KMS-11 (cell line): ENCODE measurements at regions not wholly inside any gene's neighbourhood (a gene's known extent, or its start where the extent isn't known, plus 50 kb on each side); places are given as distances from the start of the nearest gene placed in this dataset.
"Not testable (repeated sequence)": the region's sequence is repeated elsewhere in the genome, so short reads cannot be mapped to it uniquely, and the experiment has no call there.

Source experiments
- H2AFZ ChIP-seq: fragments of 200-600 bp; sonication (generic); 2 replicates; pipeline ENCODE4 v1.6.1; 2016; ENCODE audit warnings: antibody characterized with exemption, mixed run types, low read depth
- H3K27ac ChIP-seq: fragments of 200-600 bp; sonication (generic); 2 replicates; pipeline ENCODE4 v1.6.1; 2016; ENCODE audit warnings: mild to moderate bottlenecking, mixed run types
- H3K27me3 ChIP-seq: fragments of 200-600 bp; sonication (generic); 2 replicates; pipeline ENCODE4 v1.6.1; 2017; ENCODE audit warnings: mild to moderate bottlenecking, low read depth, mixed run types, moderate library complexity; ENCODE audit not compliant: insufficient read depth
- H3K36me3 ChIP-seq: fragments of 200-600 bp; sonication (generic); 2 replicates; pipeline ENCODE4 v1.6.1; 2017; ENCODE audit warnings: mild to moderate bottlenecking, mixed run types; ENCODE audit not compliant: insufficient read depth
- H3K4me1 ChIP-seq: fragments of 200-600 bp; sonication (generic); 2 replicates; pipeline ENCODE4 v1.6.1; 2016; ENCODE audit warnings: mild to moderate bottlenecking, low read depth, mixed run types; ENCODE audit not compliant: poor library complexity, severe bottlenecking
- H3K4me2 ChIP-seq: fragments of 200-600 bp; sonication (generic); 2 replicates; pipeline ENCODE4 v1.7.0; 2016; ENCODE audit warnings: mild to moderate bottlenecking, mixed run types
- H3K4me3 ChIP-seq: fragments of 200-600 bp; sonication (generic); IDR thresholded peaks from 2 replicates; pipeline ENCODE4 v1.6.1; 2017; ENCODE audit warnings: low read depth, low read length, mixed read lengths; ENCODE audit not compliant: insufficient read depth
- H3K79me2 ChIP-seq: fragments of 200-600 bp; sonication (generic); 2 replicates; pipeline ENCODE4 v1.6.1; 2016; ENCODE audit warnings: low read depth, mixed run types; ENCODE audit not compliant: insufficient read depth
- H3K9ac ChIP-seq: fragments of 200-600 bp; sonication (generic); 2 replicates; pipeline ENCODE4 v1.6.1; 2016; ENCODE audit warnings: mild to moderate bottlenecking, mixed run types
- H4K20me1 ChIP-seq: fragments of 200-600 bp; sonication (generic); 2 replicates; pipeline ENCODE4 v1.6.1; 2016; ENCODE audit warnings: mild to moderate bottlenecking, mixed run types; ENCODE audit not compliant: insufficient read depth
- CTCF ChIP-seq: fragments of 200-600 bp; sonication (generic); conservative IDR thresholded peaks from 2 replicates; pipeline ENCODE4 v1.6.1; 2017; ENCODE audit warnings: low read depth, mild to moderate bottlenecking, antibody characterized with exemption, low read length, moderate library complexity, mixed read lengths

- Histone ChIP-seq H3K27ac (no peak overlapping the region), H3K9ac (no peak overlapping the region), H4K20me1 (no peaks in the 10 kb centered on the region), H3K79me2 (no peaks in the 10 kb centered on the region), H3K4me1 (peaks cover 15% of the 10 kb centered on the region), H3K4me2 (no peak overlapping the region), H3K27me3 (no peaks in the 10 kb centered on the region), H3K36me3 (no peaks in the 10 kb centered on the region), H3K4me3 (no peak overlapping the region), H2AFZ (no peak overlapping the region)
- TF ChIP-seq CTCF = no peak
These were observed 117.0 kb downstream of the PCSK1 start for GRCh38 chr5:96316017-96316416.

- Histone ChIP-seq H3K79me2 (no peaks in the 10 kb centered on the region), H3K4me2 (no peak overlapping the region), H4K20me1 (no peaks in the 10 kb centered on the region), H3K27me3 (no peaks in the 10 kb centered on the region), H3K4me1 (peaks cover 15% of the 10 kb centered on the region), H3K4me3 (no peak overlapping the region), H3K36me3 (no peaks in the 10 kb centered on the region), H3K27ac (no peak overlapping the region), H2AFZ (no peak overlapping the region), H3K9ac (no peak overlapping the region)
- no peak for TF ChIP-seq CTCF
These were observed 117.6 kb downstream of the PCSK1 start for GRCh38 chr5:96315431-96315830.

- TF ChIP-seq CTCF = no peak
- Histone ChIP-seq H3K4me2 (no peak overlapping the region), H3K79me2 (no peaks in the 10 kb centered on the region), H2AFZ (no peak overlapping the region), H3K4me1 (peaks cover 15% of the 10 kb centered on the region), H3K36me3 (no peaks in the 10 kb centered on the region), H3K4me3 (no peak overlapping the region), H4K20me1 (no peaks in the 10 kb centered on the region), H3K27ac (no peak overlapping the region), H3K27me3 (no peaks in the 10 kb centered on the region), H3K9ac (no peak overlapping the region)
These were observed 120.7 kb downstream of the PCSK1 start for GRCh38 chr5:96312383-96312782.

GRCh38 chr5:96307047-96307446, 126.0 kb downstream of the PCSK1 start:
- H3K79me2 ChIP-seq, H3K36me3 ChIP-seq, H3K4me3 ChIP-seq, H3K4me2 ChIP-seq, H4K20me1 ChIP-seq, H3K27ac ChIP-seq, H3K4me1 ChIP-seq, H3K27me3 ChIP-seq, H3K9ac ChIP-seq, H2AFZ ChIP-seq: not testable (repeated sequence)

GRCh38 chr5:96302174-96302738, 130.8 kb downstream of the PCSK1 start:
- H3K4me3 ChIP-seq = no peak overlapping the region
- no peaks in the 10 kb centered on the region for H3K79me2 ChIP-seq
- no peak overlapping the region for H3K27ac ChIP-seq
- H3K36me3 ChIP-seq = no peaks in the 10 kb centered on the region
- H3K4me1 ChIP-seq = no peaks in the 10 kb centered on the region
- no peak for TF ChIP-seq CTCF
- no peaks in the 10 kb centered on the region for H3K27me3 ChIP-seq
- H4K20me1 ChIP-seq = no peaks in the 10 kb centered on the region
- no peak overlapping the region for H3K4me2 ChIP-seq
- H3K9ac ChIP-seq = no peak overlapping the region
- no peak overlapping the region for H2AFZ ChIP-seq
